ENCODE measurements at regions not wholly inside any gene's neighbourhood (a gene's known extent, or its start where the extent isn't known, plus 50 kb on each side); places are given as distances from the start of the nearest gene placed in this dataset.

DNA sequence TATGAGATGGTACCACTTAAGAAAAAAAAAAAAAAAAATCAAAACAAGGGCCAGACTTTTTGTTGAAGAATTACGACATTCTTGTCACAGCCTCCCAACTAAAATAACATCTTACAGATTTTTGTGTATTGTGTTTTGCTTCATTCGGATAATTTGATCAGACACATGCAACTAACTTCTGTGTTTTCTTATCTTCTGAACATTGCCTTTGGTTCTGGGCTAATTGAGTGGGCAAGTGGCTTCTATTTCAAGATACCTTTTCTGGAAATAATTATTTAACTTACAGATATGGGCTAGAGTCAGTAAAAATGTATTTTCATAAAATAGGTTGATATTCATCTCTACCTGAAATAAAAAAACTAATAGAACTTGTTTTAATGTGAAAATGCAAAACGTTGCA is 165.1 kb downstream of the ANKRD7 start:
- ATAC-seq: no peak
- Histone ChIP-seq H3K4me3 (no peak overlapping the region), H3K27me3 (no peaks in the 10 kb centered on the region), H3K9me3 (no peaks in the 10 kb centered on the region), H3K27ac (no peak overlapping the region), H3K36me3 (no peaks in the 10 kb centered on the region), H3K4me1 (no peaks in the 10 kb centered on the region)
- TF ChIP-seq, protein P1, sequence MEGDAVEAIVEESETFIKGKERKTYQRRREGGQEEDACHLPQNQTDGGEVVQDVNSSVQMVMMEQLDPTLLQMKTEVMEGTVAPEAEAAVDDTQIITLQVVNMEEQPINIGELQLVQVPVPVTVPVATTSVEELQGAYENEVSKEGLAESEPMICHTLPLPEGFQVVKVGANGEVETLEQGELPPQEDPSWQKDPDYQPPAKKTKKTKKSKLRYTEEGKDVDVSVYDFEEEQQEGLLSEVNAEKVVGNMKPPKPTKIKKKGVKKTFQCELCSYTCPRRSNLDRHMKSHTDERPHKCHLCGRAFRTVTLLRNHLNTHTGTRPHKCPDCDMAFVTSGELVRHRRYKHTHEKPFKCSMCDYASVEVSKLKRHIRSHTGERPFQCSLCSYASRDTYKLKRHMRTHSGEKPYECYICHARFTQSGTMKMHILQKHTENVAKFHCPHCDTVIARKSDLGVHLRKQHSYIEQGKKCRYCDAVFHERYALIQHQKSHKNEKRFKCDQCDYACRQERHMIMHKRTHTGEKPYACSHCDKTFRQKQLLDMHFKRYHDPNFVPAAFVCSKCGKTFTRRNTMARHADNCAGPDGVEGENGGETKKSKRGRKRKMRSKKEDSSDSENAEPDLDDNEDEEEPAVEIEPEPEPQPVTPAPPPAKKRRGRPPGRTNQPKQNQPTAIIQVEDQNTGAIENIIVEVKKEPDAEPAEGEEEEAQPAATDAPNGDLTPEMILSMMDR (IDR thresholded peaks at IDR 0.05): no peak
- no peak for TF ChIP-seq POLR2A (IDR thresholded peaks at IDR 0.05)
- WGBS, 4 donors: 75 to 82% (median 80%) methylated on average over 3 of the region's 3 CpGs
- DNase-seq: no peak
- intact Hi-C loops (cut with DNase I): no loop called here

DNA sequence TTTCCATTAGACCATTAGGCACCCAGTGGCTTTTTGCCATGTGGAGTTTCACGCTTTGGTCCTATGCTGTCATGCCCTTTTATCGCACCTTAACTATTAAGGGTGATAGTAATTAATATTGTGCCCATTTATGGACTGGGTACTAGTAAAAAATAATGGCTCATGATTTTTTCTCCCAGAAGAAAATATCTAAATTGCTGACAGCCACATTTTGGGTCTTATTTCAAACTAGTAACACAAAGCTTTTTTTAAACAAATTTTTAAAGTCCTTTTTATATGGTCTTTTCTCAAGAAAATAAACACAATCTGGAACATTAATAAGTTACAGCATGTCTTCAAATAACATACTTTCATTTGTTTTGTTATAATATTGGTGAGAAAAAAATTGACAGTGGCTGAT is 179.7 kb downstream of the ANKRD7 start:
- Histone ChIP-seq H3K36me3 (no peaks in the 10 kb centered on the region), H3K4me1 (no peaks in the 10 kb centered on the region), H3K27ac (no peak overlapping the region), H3K4me3 (no peak overlapping the region), H3K9me3 (no peaks in the 10 kb centered on the region), H3K27me3 (no peaks in the 10 kb centered on the region)
- intact Hi-C loops (cut with DNase I): no loop called here
- DNase-seq (no peak), ATAC-seq (no peak)
- TF ChIP-seq, protein P1 (IDR thresholded peaks at IDR 0.05): no peak
- no peak for TF ChIP-seq POLR2A (IDR thresholded peaks at IDR 0.05)
- 90 to 94% (median 93%) methylated on average over 2 of the region's 2 CpGs for WGBS, 4 donors

DNA sequence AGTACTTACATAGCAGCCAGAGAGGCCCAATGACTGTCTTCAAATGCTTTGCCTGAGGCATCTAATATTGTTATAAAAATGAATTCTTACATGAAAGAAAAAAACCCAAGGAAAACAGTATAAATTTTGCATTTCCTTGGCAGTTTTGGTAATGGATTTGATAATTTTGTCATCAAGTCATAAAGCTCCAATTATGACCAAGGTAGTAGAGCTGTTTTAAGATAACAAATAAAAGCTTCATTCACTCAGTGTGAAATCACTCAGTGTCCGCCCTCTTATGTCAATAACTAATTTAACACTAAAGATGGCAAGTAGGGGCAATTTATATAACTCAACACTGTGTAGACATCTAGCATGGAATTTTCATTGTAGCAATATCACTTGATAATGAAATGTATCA is 193.9 kb downstream of the ANKRD7 start:
- Histone ChIP-seq H3K4me1 (no peaks in the 10 kb centered on the region), H3K27ac (no peak overlapping the region), H3K27me3 (no peaks in the 10 kb centered on the region), H3K9me3 (peaks cover 0 to 6% (median 0%) of the 10 kb centered on the region in 12 donors), H3K4me3 (no peak overlapping the region), H3K36me3 (no peaks in the 10 kb centered on the region)
- intact Hi-C loops (cut with DNase I): no loop called here
- WGBS, 4 donors: 69 to 84% (median 75%) methylated on average over 1 of the region's 1 CpG
- TF ChIP-seq POLR2A (IDR thresholded peaks at IDR 0.05): no peak
- TF ChIP-seq, protein P1 (IDR thresholded peaks at IDR 0.05): no peak
- no peak for DNase-seq
- no peak for ATAC-seq

DNA sequence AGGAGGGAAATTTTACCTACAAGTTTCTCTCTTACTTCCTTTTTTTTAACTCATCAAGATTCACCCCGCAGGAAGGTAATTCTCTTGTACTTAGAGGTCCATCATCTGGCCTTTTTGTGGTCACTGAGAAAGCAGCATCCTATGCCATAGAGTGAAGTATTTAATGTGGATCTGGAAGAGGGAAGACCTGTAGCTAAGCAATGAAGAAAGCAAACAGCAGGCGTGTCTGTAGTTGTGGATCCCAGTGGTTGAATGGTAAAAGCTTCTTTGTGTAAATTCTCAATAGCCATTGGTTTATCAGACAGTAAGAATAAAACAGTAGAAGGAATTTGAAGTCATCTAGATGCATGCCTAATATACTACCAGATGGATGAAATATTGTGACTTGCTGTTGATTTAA is 196.4 kb downstream of the ANKRD7 start:
- no peaks in the 10 kb centered on the region for H3K36me3 ChIP-seq
- TF ChIP-seq, protein P1 (IDR thresholded peaks at IDR 0.05): no peak
- no peak for TF ChIP-seq POLR2A (IDR thresholded peaks at IDR 0.05)
- DNase-seq (no peak), ATAC-seq (no peak)
- intact Hi-C loops (cut with DNase I): no loop called here
- no peaks in the 10 kb centered on the region for H3K9me3 ChIP-seq
- no peak overlapping the region for H3K27ac ChIP-seq
- 82 to 90% (median 85%) methylated on average over 2 of the region's 2 CpGs for WGBS, 4 donors
- H3K27me3 ChIP-seq: no peaks in the 10 kb centered on the region
- H3K4me1 ChIP-seq: no peaks in the 10 kb centered on the region
- no peak overlapping the region for H3K4me3 ChIP-seq

Data from heart left ventricle (tissue), 16 donors.